VCaP (cell line): ENCODE measurements at regions not wholly inside any gene's neighbourhood (a gene's known extent, or its start where the extent isn't known, plus 50 kb on each side); places are given as distances from the start of the nearest gene placed in this dataset.
"Not testable (repeated sequence)": the region's sequence is repeated elsewhere in the genome, so short reads cannot be mapped to it uniquely, and the experiment has no call there.

Source experiments
- H3K27ac ChIP-seq: fragments of 450-650 bp; 2 replicates; pipeline ENCODE4 v1.5.1; 2017
- CTCF ChIP-seq: fragments of 450-650 bp; conservative IDR thresholded peaks from 2 replicates; pipeline ENCODE4 v1.5.1; 2017; ENCODE audit warnings: mild to moderate bottlenecking, moderate library complexity

GRCh38 chr6:51028276-51028675, 209.6 kb downstream of the TFAP2B start:
- H3K27ac ChIP-seq = no peak overlapping the region
- no peak for TF ChIP-seq CTCF

- no peak for TF ChIP-seq CTCF
- H3K27ac ChIP-seq = no peak overlapping the region
Observed at GRCh38 chr6:51029561-51029960, 210.9 kb downstream of the TFAP2B start.

- no peak for TF ChIP-seq CTCF
- no peak overlapping the region for H3K27ac ChIP-seq
Observed at GRCh38 chr6:51045548-51045947, 226.9 kb downstream of the TFAP2B start.

GRCh38 chr6:51049288-51049982, 230.8 kb downstream of the TFAP2B start:
- no peak for TF ChIP-seq CTCF
- no peak overlapping the region for H3K27ac ChIP-seq

GRCh38 chr6:51049983-51050877, 231.6 kb downstream of the TFAP2B start:
- TF ChIP-seq CTCF = no peak
- H3K27ac ChIP-seq = no peak overlapping the region

- not testable (repeated sequence) for H3K27ac ChIP-seq
Observed at GRCh38 chr6:51052716-51053115, 234.0 kb downstream of the TFAP2B start.

- H3K27ac ChIP-seq = not testable (repeated sequence)
Observed at GRCh38 chr6:51055316-51055715, 236.6 kb downstream of the TFAP2B start.

GRCh38 chr6:51057296-51057695, 238.6 kb downstream of the TFAP2B start:
- no peak for TF ChIP-seq CTCF
- no peak overlapping the region for H3K27ac ChIP-seq
